NT2/D1 (cell line): ENCODE measurements at regions not wholly inside any gene's neighbourhood (a gene's known extent, or its start where the extent isn't known, plus 50 kb on each side); places are given as distances from the start of the nearest gene placed in this dataset.

ENCODE experiments used
- SUZ12 ChIP-seq: IDR thresholded peaks from 2 replicates; pipeline ENCODE4 v1.6.1; 2011; ENCODE audit not compliant: insufficient read length, insufficient read depth; ENCODE audit errors: extremely low read depth
- YY1 ChIP-seq: IDR thresholded peaks from 2 replicates; pipeline ENCODE4 v1.6.1; 2011; ENCODE audit not compliant: insufficient read length, insufficient read depth
- ZNF274 ChIP-seq: IDR thresholded peaks from 2 replicates; pipeline ENCODE4 v1.6.1; 2011; ENCODE audit warnings: mild to moderate bottlenecking, low read depth, low read length

DNA sequence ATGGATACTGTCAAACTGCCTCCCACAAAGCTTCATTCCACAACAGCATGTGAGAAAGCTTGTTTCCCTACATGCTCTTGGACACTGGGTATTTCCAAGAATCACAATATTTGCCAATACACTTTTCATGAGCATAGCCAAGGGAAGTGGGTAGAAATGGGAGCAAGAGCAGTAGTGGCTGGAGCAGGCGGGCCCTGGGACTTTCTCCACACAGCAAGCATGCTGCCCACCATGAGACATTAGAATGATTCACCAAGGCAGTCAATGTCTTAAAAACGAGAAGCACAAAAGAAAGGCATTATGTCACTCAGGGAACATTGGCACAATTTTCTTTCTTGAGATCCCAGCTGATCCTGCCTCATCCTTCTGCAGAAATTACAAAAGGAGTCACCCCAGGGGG, 371.6 kb upstream of the RUNX1 start:
- TF ChIP-seq YY1: no peak
- TF ChIP-seq SUZ12: no peak
- no peak for TF ChIP-seq ZNF274
